ENCODE measurements at regions not wholly inside any gene's neighbourhood (a gene's known extent, or its start where the extent isn't known, plus 50 kb on each side); places are given as distances from the start of the nearest gene placed in this dataset.

DNA sequence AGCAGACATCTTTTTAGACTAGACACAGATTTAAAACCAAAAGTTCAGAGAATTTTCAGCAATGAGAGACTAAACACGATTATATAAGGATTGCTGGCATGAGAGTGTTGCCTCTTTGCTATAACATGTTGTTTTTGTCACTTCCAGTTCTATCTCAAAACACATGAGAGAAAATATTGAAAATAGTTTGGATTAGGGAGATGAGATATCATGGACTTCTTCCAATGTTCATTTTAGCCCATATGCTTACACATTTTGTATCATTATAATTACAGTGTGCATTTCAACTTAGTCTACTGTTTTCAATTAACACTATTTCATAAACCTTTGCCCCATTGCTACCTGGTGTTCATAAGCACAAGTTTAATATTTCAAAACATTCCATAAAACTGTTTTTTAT lies 175.9 kb upstream of the PGR start:
- TF ChIP-seq, protein P1, sequence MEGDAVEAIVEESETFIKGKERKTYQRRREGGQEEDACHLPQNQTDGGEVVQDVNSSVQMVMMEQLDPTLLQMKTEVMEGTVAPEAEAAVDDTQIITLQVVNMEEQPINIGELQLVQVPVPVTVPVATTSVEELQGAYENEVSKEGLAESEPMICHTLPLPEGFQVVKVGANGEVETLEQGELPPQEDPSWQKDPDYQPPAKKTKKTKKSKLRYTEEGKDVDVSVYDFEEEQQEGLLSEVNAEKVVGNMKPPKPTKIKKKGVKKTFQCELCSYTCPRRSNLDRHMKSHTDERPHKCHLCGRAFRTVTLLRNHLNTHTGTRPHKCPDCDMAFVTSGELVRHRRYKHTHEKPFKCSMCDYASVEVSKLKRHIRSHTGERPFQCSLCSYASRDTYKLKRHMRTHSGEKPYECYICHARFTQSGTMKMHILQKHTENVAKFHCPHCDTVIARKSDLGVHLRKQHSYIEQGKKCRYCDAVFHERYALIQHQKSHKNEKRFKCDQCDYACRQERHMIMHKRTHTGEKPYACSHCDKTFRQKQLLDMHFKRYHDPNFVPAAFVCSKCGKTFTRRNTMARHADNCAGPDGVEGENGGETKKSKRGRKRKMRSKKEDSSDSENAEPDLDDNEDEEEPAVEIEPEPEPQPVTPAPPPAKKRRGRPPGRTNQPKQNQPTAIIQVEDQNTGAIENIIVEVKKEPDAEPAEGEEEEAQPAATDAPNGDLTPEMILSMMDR (IDR thresholded peaks at IDR 0.05; ENCODE audit: low read length) = no peak
- TF ChIP-seq EZH2phosphoT487 (IDR thresholded peaks at IDR 0.05; ENCODE audit: low read length) = no peak
- no peak for TF ChIP-seq EZH2 (optimal IDR thresholded peaks at IDR 0.05; ENCODE audit: low read depth, low read length)

All from MM.1S (cell line).